ENCODE measurements at regions not wholly inside any gene's neighbourhood (a gene's known extent, or its start where the extent isn't known, plus 50 kb on each side); places are given as distances from the start of the nearest gene placed in this dataset.

GRCh38 chr15:92231461-92231860 is 162.2 kb upstream of the ST8SIA2 start:
- H3K4me3 ChIP-seq (replicated peaks in 1 of 3; ENCODE audit: insufficient read depth in 1 of 3, low read depth in 2 of 3, low read length in 3 of 3) = no peak overlapping the region
- H3K4me1 ChIP-seq (ENCODE audit: insufficient read depth, low read length) = no peaks in the 10 kb centered on the region
- H3K4me2 ChIP-seq (ENCODE audit: low read depth, low read length) = no peak overlapping the region
- intact Hi-C loops (cut with micrococcal nuclease; ENCODE audit: unreplicated experiment) (no loop called here), in situ Hi-C loops (cut with HindIII; ENCODE audit: extremely low pct_ligation_motif_present, low pct_unique_long_range_greater_than_20kb) (no loop called here)
- 1% methylated on average over 4 of the region's 4 CpGs for WGBS (ENCODE audit: low lambda C conversion rate)
- ATAC-seq = no peak
- CTCF ChIA-PET (ENCODE audit: low intra/inter-chr PET ratio, low total read pairs) = no interaction called here
- no peaks in the 10 kb centered on the region for H3K36me3 ChIP-seq (replicated peaks in 1 of 2; ENCODE audit: control insufficient read depth in 1 of 2, insufficient read depth in 2 of 2, low read length in 2 of 2)
- H3K27me3 ChIP-seq (ENCODE audit: control insufficient read depth in 1 of 2, insufficient read depth in 2 of 2, low read length in 2 of 2) = 0 out of 5 replicates have a peak, but pooled peaks cover 0 to 2% of the 10 kb centered on the region in 2 experiments
- no peak overlapping the region for H3K9ac ChIP-seq (ENCODE audit: insufficient read depth, low read depth, low read length)
- no peak for FAIRE-seq
- TF ChIP-seq ZNF878 (CRISPR knock-in tag; IDR thresholded peaks at IDR 0.05) (no peak), ARID4A (CRISPR knock-in tag; IDR thresholded peaks at IDR 0.05; ENCODE audit: borderline replicate concordance) (no peak), ZNF335 (CRISPR knock-in tag; IDR thresholded peaks at IDR 0.05) (no peak), HHEX (CRISPR knock-in tag; IDR thresholded peaks at IDR 0.05) (no peak)
- DNase-seq (ENCODE audit: low spot score) = no peak
- POLR2A ChIA-PET = no interaction called here
- no peaks in the 10 kb centered on the region for H3K9me3 ChIP-seq (ENCODE audit: low read length)
- H4K20me1 ChIP-seq (ENCODE audit: insufficient read depth, low read length) = no peaks in the 10 kb centered on the region
- H3K79me2 ChIP-seq (ENCODE audit: insufficient read depth, low read length) = no peaks in the 10 kb centered on the region
- H3K27ac ChIP-seq (ENCODE audit: extremely low read length, insufficient read depth, low read length) = no peak overlapping the region
- no peak overlapping the region for H2AFZ ChIP-seq (ENCODE audit: low read length)
- BruUV-seq (replicated peaks) = no TSS peak

GRCh38 chr15:92232317-92232716 is 161.4 kb upstream of the ST8SIA2 start:
- Histone ChIP-seq H3K27me3 (ENCODE audit: control insufficient read depth in 1 of 2, insufficient read depth in 2 of 2, low read length in 2 of 2) (0 out of 5 replicates have a peak, but pooled peaks cover 0 to 2% of the 10 kb centered on the region in 2 experiments), H3K9ac (ENCODE audit: insufficient read depth, low read depth, low read length) (no peak overlapping the region), H4K20me1 (ENCODE audit: insufficient read depth, low read length) (no peaks in the 10 kb centered on the region), H3K4me3 (replicated peaks in 1 of 3; ENCODE audit: insufficient read depth in 1 of 3, low read depth in 2 of 3, low read length in 3 of 3) (no peak overlapping the region), H3K27ac (ENCODE audit: extremely low read length, insufficient read depth, low read length) (no peak overlapping the region), H3K4me2 (ENCODE audit: low read depth, low read length) (no peak overlapping the region), H3K36me3 (replicated peaks in 1 of 2; ENCODE audit: control insufficient read depth in 1 of 2, insufficient read depth in 2 of 2, low read length in 2 of 2) (no peaks in the 10 kb centered on the region), H3K4me1 (ENCODE audit: insufficient read depth, low read length) (no peaks in the 10 kb centered on the region), H3K9me3 (ENCODE audit: low read length) (no peaks in the 10 kb centered on the region), H2AFZ (ENCODE audit: low read length) (no peak overlapping the region), H3K79me2 (ENCODE audit: insufficient read depth, low read length) (no peaks in the 10 kb centered on the region)
- ChIA-PET POLR2A (no interaction called here), CTCF (ENCODE audit: low intra/inter-chr PET ratio, low total read pairs) (no interaction called here)
- DNase-seq (ENCODE audit: low spot score) (no peak), ATAC-seq (no peak), FAIRE-seq (no peak)
- in situ Hi-C loops (cut with HindIII; ENCODE audit: extremely low pct_ligation_motif_present, low pct_unique_long_range_greater_than_20kb) = no loop called here
- BruUV-seq (replicated peaks) = no TSS peak
- intact Hi-C loops (cut with micrococcal nuclease; ENCODE audit: unreplicated experiment) = no loop called here
- 17% methylated on average over 4 of the region's 7 CpGs for WGBS (ENCODE audit: low lambda C conversion rate)
- TF ChIP-seq HHEX (CRISPR knock-in tag; IDR thresholded peaks at IDR 0.05) = no peak
- no peak for TF ChIP-seq PRDM4 (CRISPR knock-in tag; IDR thresholded peaks at IDR 0.05; ENCODE audit: borderline replicate concordance)
- TF ChIP-seq, protein P1, sequence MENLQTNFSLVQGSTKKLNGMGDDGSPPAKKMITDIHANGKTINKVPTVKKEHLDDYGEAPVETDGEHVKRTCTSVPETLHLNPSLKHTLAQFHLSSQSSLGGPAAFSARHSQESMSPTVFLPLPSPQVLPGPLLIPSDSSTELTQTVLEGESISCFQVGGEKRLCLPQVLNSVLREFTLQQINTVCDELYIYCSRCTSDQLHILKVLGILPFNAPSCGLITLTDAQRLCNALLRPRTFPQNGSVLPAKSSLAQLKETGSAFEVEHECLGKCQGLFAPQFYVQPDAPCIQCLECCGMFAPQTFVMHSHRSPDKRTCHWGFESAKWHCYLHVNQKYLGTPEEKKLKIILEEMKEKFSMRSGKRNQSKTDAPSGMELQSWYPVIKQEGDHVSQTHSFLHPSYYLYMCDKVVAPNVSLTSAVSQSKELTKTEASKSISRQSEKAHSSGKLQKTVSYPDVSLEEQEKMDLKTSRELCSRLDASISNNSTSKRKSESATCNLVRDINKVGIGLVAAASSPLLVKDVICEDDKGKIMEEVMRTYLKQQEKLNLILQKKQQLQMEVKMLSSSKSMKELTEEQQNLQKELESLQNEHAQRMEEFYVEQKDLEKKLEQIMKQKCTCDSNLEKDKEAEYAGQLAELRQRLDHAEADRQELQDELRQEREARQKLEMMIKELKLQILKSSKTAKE (CRISPR knock-in tag; IDR thresholded peaks at IDR 0.05; ENCODE audit: borderline replicate concordance) = no peak
- no peak for TF ChIP-seq ZNF367 (CRISPR knock-in tag; IDR thresholded peaks at IDR 0.05; ENCODE audit: borderline replicate concordance)
- no peak for TF ChIP-seq ZNF234 (CRISPR knock-in tag; conservative IDR thresholded peaks at IDR 0.05)
- TF ChIP-seq HES4 (CRISPR knock-in tag; IDR thresholded peaks at IDR 0.05; ENCODE audit: borderline replicate concordance) = no peak

Data from HepG2 (cell line).